Right ventricle myocardium superior (tissue), 1 donor: ENCODE measurements at regions not wholly inside any gene's neighbourhood (a gene's known extent, or its start where the extent isn't known, plus 50 kb on each side); places are given as distances from the start of the nearest gene placed in this dataset.
"Not testable (repeated sequence)": the region's sequence is repeated elsewhere in the genome, so short reads cannot be mapped to it uniquely, and the experiment has no call there.

Experiments used
- ATAC-seq: fragments of 200-7000 bp; cut with Tn5 transposase; one replicate; pipeline ENCODE4 v1.9.1; 2020; ENCODE audit warnings: mild to moderate bottlenecking; ENCODE audit not compliant: poor library complexity
- DNase-seq: peaks from one replicate; pipeline ENCODE4 v3.0.0-alpha.2; 2020
- intact Hi-C: fragments of 100-400 bp; cut with DNase I; formaldehyde crosslinking; loops from one replicate; pipeline ENCODE4 v1.11.2; 2022
- donor health status: DM: no; HTN: yes; CAD: no; lungs with severe emphysema.

- DNase-seq, result no peak
- no peak for ATAC-seq
- intact Hi-C loops, result no loop called here
Measured at GRCh38 chr7:124124201-124124600, 91.3 kb upstream of the TMEM229A start.

DNA sequence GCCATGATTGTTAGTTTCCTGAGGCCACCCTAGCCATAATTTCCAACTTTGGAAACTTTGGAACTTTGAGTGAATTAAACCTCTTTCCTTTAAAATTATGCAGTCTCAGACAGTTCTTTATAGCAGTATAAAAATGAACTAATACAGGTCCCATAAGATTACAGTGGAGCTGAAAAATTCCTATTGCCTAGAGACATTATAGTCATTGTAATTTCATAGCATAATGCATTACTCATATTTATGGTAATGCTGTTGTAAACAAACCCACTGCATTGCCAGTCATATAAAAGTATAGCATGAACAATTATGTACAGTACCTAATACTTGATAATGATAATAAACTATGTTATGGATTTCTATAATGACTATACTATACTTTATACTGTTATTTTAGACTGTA is 88.0 kb upstream of the TMEM229A start:
- intact Hi-C loops, result no loop called here
- DNase-seq (no peak), ATAC-seq (no peak)

- no peak for ATAC-seq
- intact Hi-C loops, result no loop called here
- no peak for DNase-seq
Measured at GRCh38 chr7:124113045-124113444, 80.2 kb upstream of the TMEM229A start.

GRCh38 chr7:124106575-124106974 is 73.7 kb upstream of the TMEM229A start:
- DNase-seq, result no peak
- intact Hi-C loops, result no loop called here

DNA sequence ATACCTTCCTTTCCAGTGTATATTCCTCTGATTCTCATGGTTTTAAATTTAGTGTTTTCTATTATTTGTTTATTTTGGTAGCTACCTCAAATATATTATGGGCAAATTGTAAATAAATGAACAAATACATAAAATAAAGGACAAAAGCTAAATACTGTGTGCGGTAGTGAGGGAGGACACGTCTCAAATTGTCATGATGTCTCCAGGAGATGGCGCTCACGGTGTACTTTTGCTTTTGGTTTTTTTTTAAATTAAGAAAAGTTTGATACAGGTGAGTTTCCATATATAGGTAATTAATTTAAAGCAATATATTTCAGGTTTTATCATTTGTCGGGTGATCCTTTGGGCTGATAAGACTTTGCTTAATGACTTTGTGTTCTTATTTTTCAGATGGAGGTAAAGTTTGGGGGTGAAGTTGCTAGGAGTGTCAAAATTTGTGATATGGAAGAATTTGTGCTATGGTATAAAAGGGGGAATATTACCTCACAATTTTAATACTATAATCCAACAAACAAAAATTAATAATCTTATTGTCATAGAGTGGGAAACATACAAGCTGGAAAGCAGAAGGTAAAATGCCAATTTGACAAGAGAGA is 68.4 kb upstream of the TMEM229A start:
- no peak for ATAC-seq
- intact Hi-C loops, result no loop called here
- DNase-seq, result no peak

More at GRCh38 chr7:124106575-124106974, 73.7 kb upstream of the TMEM229A start:
- no peak for ATAC-seq

DNA sequence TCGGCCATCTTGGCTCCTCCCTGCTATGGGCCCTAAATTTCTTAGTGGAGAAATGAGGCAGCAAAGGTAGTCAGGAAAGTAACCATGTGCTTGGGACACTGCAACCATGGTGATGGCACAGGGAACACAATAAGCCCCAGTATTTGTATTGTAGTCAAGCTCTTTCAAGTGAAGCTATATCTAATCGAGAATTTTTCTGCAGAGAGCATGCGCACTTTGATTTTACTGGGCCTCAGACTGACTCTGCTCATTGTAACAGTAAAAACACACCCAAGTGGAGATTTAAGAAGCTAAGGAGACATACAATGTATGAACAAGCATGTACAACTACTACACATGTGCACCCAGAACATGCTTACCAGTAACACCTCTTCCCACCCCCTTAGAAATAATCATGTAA is 67.3 kb upstream of the TMEM229A start:
- no peak for ATAC-seq
- no peak for DNase-seq
- intact Hi-C loops, result no loop called here

DNA sequence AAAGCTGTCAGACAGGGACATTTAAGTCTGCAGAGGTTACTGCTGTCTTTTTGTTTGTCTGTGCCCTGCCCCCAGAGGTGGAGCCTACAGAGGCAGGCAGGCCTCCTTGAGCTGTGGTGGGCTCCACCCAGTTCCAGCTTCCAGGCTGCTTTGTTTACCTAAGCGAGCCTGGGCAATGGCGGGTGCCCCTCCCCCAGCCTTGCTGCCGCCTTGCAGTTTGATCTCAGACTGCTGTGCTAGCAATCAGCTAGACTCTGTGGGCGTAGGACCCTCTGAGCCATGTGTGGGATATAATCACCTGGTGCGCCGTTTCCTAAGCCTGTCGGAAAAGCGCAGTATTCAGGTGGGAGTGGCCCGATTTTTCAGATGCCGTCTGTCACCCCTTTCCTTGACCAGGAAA is 66.7 kb upstream of the TMEM229A start:
- ATAC-seq, intact Hi-C loops, DNase-seq: not testable (repeated sequence)

GRCh38 chr7:124089621-124090020 is 56.8 kb upstream of the TMEM229A start:
- no peak for ATAC-seq
- intact Hi-C loops, result no loop called here

GRCh38 chr7:124088590-124088989 is 55.7 kb upstream of the TMEM229A start:
- intact Hi-C loops, result no loop called here
- ATAC-seq (no peak), DNase-seq (no peak)

More at GRCh38 chr7:124089621-124090020, 56.8 kb upstream of the TMEM229A start:
- no peak for DNase-seq

- DNase-seq, result no peak
- no peak for ATAC-seq
- intact Hi-C loops, result no loop called here
Measured at GRCh38 chr7:124086843-124087242, 54.0 kb upstream of the TMEM229A start.

- ATAC-seq (no peak), DNase-seq (no peak)
- intact Hi-C loops, result no loop called here
Measured at GRCh38 chr7:124085179-124085578, 52.3 kb upstream of the TMEM229A start.

GRCh38 chr7:124084024-124084423 is 51.2 kb upstream of the TMEM229A start:
- DNase-seq, result no peak
- intact Hi-C loops, result no loop called here
- ATAC-seq, result peak; percentile 82
